HepG2 (cell line): ENCODE measurements at regions not wholly inside any gene's neighbourhood (a gene's known extent, or its start where the extent isn't known, plus 50 kb on each side); places are given as distances from the start of the nearest gene placed in this dataset.

Experiments
- ATAC-seq: fragments of 200-7000 bp; cut with Tn5 transposase; 3 replicates; pipeline ENCODE4 v1.9.1; 2020; ENCODE audit warnings: mild to moderate bottlenecking, moderate library complexity
- BruUV-seq: library from RNA; stranded (reverse); fragments of 400-500 nt; replicated peaks from 2 replicates; lab custom pipeline; 2021; lab: Mats Ljungman, UMichigan
- CTCF ChIA-PET: fragments of 300-600 bp; formaldehyde crosslinking; extraction: SDS; loops from one replicate; lab custom pipeline; 2021; ENCODE audit warnings: low total read pairs, inconsistent platforms, low intra/inter-chr PET ratio; lab: Yijun Ruan, JAX
- POLR2A ChIA-PET: fragments of 350-600 bp; sonication (Branson Sonifier 250); formaldehyde crosslinking; loops from one replicate; lab custom pipeline; 2020; ENCODE audit warnings: antibody characterized with exemption, inconsistent platforms; lab: Yijun Ruan, JAX
- DNase-seq: peaks from one replicate; pipeline ENCODE4 v3.0.0-alpha.2; 2015; ENCODE audit warnings: low spot score
- FAIRE-seq: peaks from 3 replicates; lab custom pipeline; 2011; peaks lifted over from hg19 to GRCh38; lab: Jason Lieb, UNC
- H2AFZ ChIP-seq: one replicate; pipeline ENCODE4 v1.6.1; 2011; ENCODE audit warnings: low read length, inconsistent platforms
- H3K27ac ChIP-seq: fragments of 300-600 bp; 3 replicates; pipeline ENCODE4 v1.8.0; 2011; ENCODE audit warnings: mixed run types, mild to moderate bottlenecking, mixed read lengths, low read length, inconsistent platforms; ENCODE audit not compliant: insufficient read depth; ENCODE audit errors: extremely low read length
- H3K27me3 ChIP-seq, 2 experiments: fragments of 200-600 bp in 1 of 2; 2 replicates in 1 of 2; 3 replicates in 1 of 2; pipeline versions ENCODE4 v1.6.0 to v1.8.0; 2011; ENCODE audit warnings: low read length in 2 of 2, mild to moderate bottlenecking in 2 of 2, moderate library complexity in 2 of 2, inconsistent platforms in 1 of 2; ENCODE audit not compliant: insufficient read depth in 2 of 2, control insufficient read depth in 1 of 2
- H3K36me3 ChIP-seq, 2 experiments: fragments of 200-600 bp in 1 of 2; replicated peaks in 1 of 2; 2 replicates in 1 of 2; 3 replicates in 1 of 2; pipeline versions ENCODE4 v1.5.1 to v1.8.0; 2011; ENCODE audit warnings: low read length in 2 of 2, inconsistent platforms in 1 of 2; ENCODE audit not compliant: insufficient read depth in 2 of 2, control insufficient read depth in 1 of 2
- H3K4me1 ChIP-seq: 2 replicates; pipeline ENCODE4 v1.5.1; 2012; ENCODE audit warnings: low read length, inconsistent platforms; ENCODE audit not compliant: insufficient read depth
- H3K4me2 ChIP-seq: 2 replicates; pipeline ENCODE4 v1.6.0; 2011; ENCODE audit warnings: low read depth, low read length, inconsistent platforms
- H3K4me3 ChIP-seq, 3 experiments: fragments of 200-600 bp in 1 of 3; sonication (generic), shearing (Covaris generic) in 1 of 3; replicated peaks in 1 of 3; 2 replicates each; pipeline ENCODE4 v1.5.1; 2011 to 2016; ENCODE audit warnings: low read length in 3 of 3, inconsistent platforms in 2 of 3, low read depth in 2 of 3, mild to moderate bottlenecking in 2 of 3, control low read depth in 1 of 3, mixed read lengths in 1 of 3; ENCODE audit not compliant: insufficient read depth in 1 of 3
- H3K79me2 ChIP-seq: one replicate; pipeline ENCODE4 v1.6.1; 2011; ENCODE audit warnings: low read length, inconsistent platforms; ENCODE audit not compliant: insufficient read depth
- H3K9ac ChIP-seq: 2 replicates; pipeline ENCODE4 v1.6.0; 2011; ENCODE audit warnings: mild to moderate bottlenecking, low read depth, low read length, inconsistent platforms; ENCODE audit not compliant: insufficient read depth
- H3K9me3 ChIP-seq: 2 replicates; pipeline ENCODE4 v1.5.1; 2012; ENCODE audit warnings: mild to moderate bottlenecking, low read length
- H4K20me1 ChIP-seq: 2 replicates; pipeline ENCODE4 v1.6.0; 2011; ENCODE audit warnings: inconsistent platforms, mild to moderate bottlenecking, low read length, moderate library complexity; ENCODE audit not compliant: insufficient read depth
- ATF7 ChIP-seq, 2 experiments: fragments of 450-650 bp in 1 of 2; sonication (generic) in 1 of 2; formaldehyde crosslinking in 1 of 2; IDR thresholded peaks; 2 replicates each; pipeline versions ENCODE4 v1.4.0 to v1.6.1; 2016 to 2020; ENCODE audit warnings: antibody characterized with exemption in 1 of 2, mild to moderate bottlenecking in 1 of 2, missing genetic modification reagents in 1 of 2
- BCL6 ChIP-seq: IDR thresholded peaks from 2 replicates; pipeline ENCODE4 v1.6.1; 2016; ENCODE audit warnings: missing genetic modification reagents, missing compliant biosample characterization
- CEBPB ChIP-seq: IDR thresholded peaks from 2 replicates; pipeline ENCODE4 v1.6.1; 2011; ENCODE audit warnings: low read depth, low read length, improper control_type of control experiment, borderline replicate concordance
- CEBPG ChIP-seq: IDR thresholded peaks from 2 replicates; pipeline ENCODE4 v1.6.1; 2016
- FOXP1 ChIP-seq, 2 experiments: fragments of 450-650 bp in 1 of 2; IDR thresholded peaks; 2 replicates each; pipeline ENCODE4 v1.6.1; 2017 to 2018; ENCODE audit warnings: antibody characterized with exemption in 1 of 2
- FOXP4 ChIP-seq: sonication (generic); formaldehyde crosslinking; IDR thresholded peaks from 2 replicates; pipeline ENCODE4 v1.4.0; 2020; ENCODE audit warnings: missing genetic modification reagents
- ZNF33A ChIP-seq: sonication (generic); formaldehyde crosslinking; IDR thresholded peaks from 2 replicates; pipeline ENCODE4 v1.5.1; 2020; ENCODE audit warnings: missing genetic modification reagents, mild to moderate bottlenecking, moderate library complexity, borderline replicate concordance
- ZNF34 ChIP-seq: sonication (generic); formaldehyde crosslinking; IDR thresholded peaks from 2 replicates; pipeline ENCODE4 v1.4.0; 2020; ENCODE audit warnings: mild to moderate bottlenecking, missing genetic modification reagents, borderline replicate concordance
- ZNF788 ChIP-seq: sonication (generic); formaldehyde crosslinking; IDR thresholded peaks from 2 replicates; pipeline ENCODE4 v1.5.0; 2020; ENCODE audit warnings: mild to moderate bottlenecking, missing genetic modification reagents, borderline replicate concordance
- whole genome bisulfite sequencing: methylation state at CpG from one replicate; pipeline ENCODE4 v1.1.6; 2017; ENCODE audit warnings: low lambda C conversion rate; 5-methylcytosine and 5-hydroxymethylcytosine counted together
- in situ Hi-C: cut with HindIII; loops from 2 replicates; pipeline ENCODE4 v1.10.0; 2017; ENCODE audit warnings: low pct_unique_long_range_greater_than_20kb; ENCODE audit not compliant: extremely low pct_ligation_motif_present
- intact Hi-C: fragments of 100-400 bp; cut with micrococcal nuclease; formaldehyde crosslinking; loops from one replicate; pipeline ENCODE4 v1.10.0; 2022; ENCODE audit not compliant: unreplicated experiment

DNA sequence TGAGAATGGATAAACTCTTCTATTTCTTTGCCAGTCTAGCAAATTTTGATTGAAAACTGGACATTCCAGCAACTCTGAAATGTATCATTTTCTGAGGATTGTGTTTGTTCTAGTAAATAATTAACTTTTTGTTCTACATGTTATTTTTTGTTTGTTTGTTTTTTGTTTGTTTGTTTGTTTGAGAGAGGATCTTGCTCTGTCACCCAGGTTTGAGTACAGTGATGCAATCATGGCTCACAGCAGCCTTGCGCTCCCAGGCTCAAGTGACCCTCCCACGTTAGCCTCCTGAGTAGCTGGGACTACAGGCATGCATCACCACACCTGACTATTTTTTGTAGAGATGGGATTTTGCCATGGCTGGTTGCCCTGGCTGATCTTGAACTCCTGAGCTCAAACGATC is 65.2 kb upstream of the BARD1 start:
- no TSS peak for BruUV-seq
- 0 out of 2 replicates have a peak, but pooled peaks have one; percentile 29 for TF ChIP-seq FOXP4 (CRISPR knock-in tag)
- 0 out of 2 replicates have a peak, but pooled peaks have one; percentile 49 for TF ChIP-seq FOXP1 (IDR thresholded peaks at IDR 0.05)
- TF ChIP-seq FOXP1 (CRISPR knock-in tag; IDR thresholded peaks at IDR 0.05), result peak; percentile 64
- TF ChIP-seq CEBPG (CRISPR knock-in tag), result peak; percentile 45; the same call in 1 of the 2 replicates
- no peak for TF ChIP-seq ZNF34 (CRISPR knock-in tag)
- TF ChIP-seq BCL6 (CRISPR knock-in tag), result no peak
- peak; percentile 69 for TF ChIP-seq CEBPB
- TF ChIP-seq, all 625 proteins: peak for 4
- peaks cover 19% of the 10 kb centered on the region for H3K4me1 ChIP-seq
- ATAC-seq (no peak), DNase-seq (no peak), FAIRE-seq (no peak)
- CTCF ChIA-PET, result no interaction called here
- 23% methylated on average over 3 of the region's 3 CpGs for WGBS
- no peak overlapping the region for H3K4me3 ChIP-seq
- no peaks in the 10 kb centered on the region for H3K27me3 ChIP-seq
- no peak overlapping the region for H3K27ac ChIP-seq
- H2AFZ ChIP-seq, result no peak overlapping the region
- no peak overlapping the region for H3K4me2 ChIP-seq
- H3K36me3 ChIP-seq, result no peaks in the 10 kb centered on the region
- H4K20me1 ChIP-seq, result no peaks in the 10 kb centered on the region
- H3K9ac ChIP-seq, result no peak overlapping the region
- in situ Hi-C loops, result no loop called here
- no peaks in the 10 kb centered on the region for H3K79me2 ChIP-seq
- POLR2A ChIA-PET, result no interaction called here
- no peaks in the 10 kb centered on the region for H3K9me3 ChIP-seq
- intact Hi-C loops, result no loop called here

DNA sequence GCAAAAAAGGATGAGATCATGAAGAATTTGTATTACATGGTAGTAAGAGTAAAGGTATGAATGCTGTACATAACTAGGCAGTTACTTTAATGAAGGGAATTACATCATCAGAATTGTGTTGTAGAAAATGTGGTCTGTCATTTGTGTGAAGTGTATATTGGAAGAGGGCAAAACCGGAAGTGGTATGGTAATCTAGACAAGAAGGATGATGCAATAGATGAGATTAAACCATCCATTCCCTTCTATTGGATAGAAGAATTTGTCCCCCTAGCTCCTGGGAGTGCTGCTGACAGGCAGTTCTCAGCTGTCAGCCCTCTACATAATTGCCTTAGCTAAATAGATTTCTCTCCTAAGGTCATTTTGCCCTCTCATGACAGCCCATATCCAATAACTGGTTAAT is 55.9 kb upstream of the BARD1 start:
- FAIRE-seq (no peak), DNase-seq (no peak), ATAC-seq (no peak)
- ChIA-PET CTCF (no interaction called here), POLR2A (no interaction called here)
- Histone ChIP-seq H3K9me3 (no peaks in the 10 kb centered on the region), H3K27me3 (no peaks in the 10 kb centered on the region), H3K27ac (no peak overlapping the region), H2AFZ (no peak overlapping the region), H3K79me2 (no peaks in the 10 kb centered on the region), H3K36me3 (no peaks in the 10 kb centered on the region), H3K4me2 (no peak overlapping the region), H4K20me1 (no peaks in the 10 kb centered on the region), H3K4me3 (no peak overlapping the region), H3K4me1 (no peaks in the 10 kb centered on the region), H3K9ac (no peak overlapping the region)
- no TSS peak for BruUV-seq
- in situ Hi-C loops, result no loop called here
- WGBS, result 15% methylated on average over 1 of the region's 1 CpG
- no peak for TF ChIP-seq ZNF33A (CRISPR knock-in tag)
- TF ChIP-seq ATF7 (IDR thresholded peaks at IDR 0.05), result peak; percentile 45; the same call in 1 of the 2 replicates
- no peak for TF ChIP-seq ATF7 (CRISPR knock-in tag; IDR thresholded peaks at IDR 0.05)
- TF ChIP-seq ZNF788 (CRISPR knock-in tag), result no peak
- intact Hi-C loops, result loop anchor here (10.0 kb wide), 1 partner anchor 1261 kb away; no protein-coding TSS in a partner anchor
